ENCODE measurements at regions not wholly inside any gene's neighbourhood (a gene's known extent, or its start where the extent isn't known, plus 50 kb on each side); places are given as distances from the start of the nearest gene placed in this dataset.
"Not testable (repeated sequence)": the region's sequence is repeated elsewhere in the genome, so short reads cannot be mapped to it uniquely, and the experiment has no call there.

DNA sequence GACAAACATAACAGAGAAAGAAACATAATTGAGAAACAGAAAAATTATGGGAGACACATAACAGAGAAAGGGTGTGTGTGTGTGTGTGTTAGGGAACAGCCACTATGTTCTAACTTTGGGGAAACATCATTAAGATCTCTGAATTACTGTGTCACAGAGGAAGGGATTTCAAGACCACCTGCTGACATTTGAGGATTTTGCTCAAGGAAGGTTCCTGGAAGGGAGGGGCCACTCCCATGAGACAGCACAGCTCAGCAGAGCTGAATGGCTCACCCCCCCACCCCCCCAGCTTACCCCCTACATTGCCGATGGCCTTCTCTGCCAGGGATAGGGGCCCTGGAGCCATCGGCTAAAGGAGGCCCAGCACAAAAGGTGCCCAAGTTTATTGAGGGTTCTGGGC is 124.6 kb upstream of the ZNF469 start:
- TF ChIP-seq, protein P1, sequence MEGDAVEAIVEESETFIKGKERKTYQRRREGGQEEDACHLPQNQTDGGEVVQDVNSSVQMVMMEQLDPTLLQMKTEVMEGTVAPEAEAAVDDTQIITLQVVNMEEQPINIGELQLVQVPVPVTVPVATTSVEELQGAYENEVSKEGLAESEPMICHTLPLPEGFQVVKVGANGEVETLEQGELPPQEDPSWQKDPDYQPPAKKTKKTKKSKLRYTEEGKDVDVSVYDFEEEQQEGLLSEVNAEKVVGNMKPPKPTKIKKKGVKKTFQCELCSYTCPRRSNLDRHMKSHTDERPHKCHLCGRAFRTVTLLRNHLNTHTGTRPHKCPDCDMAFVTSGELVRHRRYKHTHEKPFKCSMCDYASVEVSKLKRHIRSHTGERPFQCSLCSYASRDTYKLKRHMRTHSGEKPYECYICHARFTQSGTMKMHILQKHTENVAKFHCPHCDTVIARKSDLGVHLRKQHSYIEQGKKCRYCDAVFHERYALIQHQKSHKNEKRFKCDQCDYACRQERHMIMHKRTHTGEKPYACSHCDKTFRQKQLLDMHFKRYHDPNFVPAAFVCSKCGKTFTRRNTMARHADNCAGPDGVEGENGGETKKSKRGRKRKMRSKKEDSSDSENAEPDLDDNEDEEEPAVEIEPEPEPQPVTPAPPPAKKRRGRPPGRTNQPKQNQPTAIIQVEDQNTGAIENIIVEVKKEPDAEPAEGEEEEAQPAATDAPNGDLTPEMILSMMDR (IDR thresholded peaks at IDR 0.05), result not testable (repeated sequence)
- TF ChIP-seq EZH2 (IDR thresholded peaks at IDR 0.05; ENCODE audit: borderline replicate concordance, insufficient read depth, low read depth, low read length, poor library complexity, severe bottlenecking), result not testable (repeated sequence)
